ENCODE measurements at regions not wholly inside any gene's neighbourhood (a gene's known extent, or its start where the extent isn't known, plus 50 kb on each side); places are given as distances from the start of the nearest gene placed in this dataset.

DNA sequence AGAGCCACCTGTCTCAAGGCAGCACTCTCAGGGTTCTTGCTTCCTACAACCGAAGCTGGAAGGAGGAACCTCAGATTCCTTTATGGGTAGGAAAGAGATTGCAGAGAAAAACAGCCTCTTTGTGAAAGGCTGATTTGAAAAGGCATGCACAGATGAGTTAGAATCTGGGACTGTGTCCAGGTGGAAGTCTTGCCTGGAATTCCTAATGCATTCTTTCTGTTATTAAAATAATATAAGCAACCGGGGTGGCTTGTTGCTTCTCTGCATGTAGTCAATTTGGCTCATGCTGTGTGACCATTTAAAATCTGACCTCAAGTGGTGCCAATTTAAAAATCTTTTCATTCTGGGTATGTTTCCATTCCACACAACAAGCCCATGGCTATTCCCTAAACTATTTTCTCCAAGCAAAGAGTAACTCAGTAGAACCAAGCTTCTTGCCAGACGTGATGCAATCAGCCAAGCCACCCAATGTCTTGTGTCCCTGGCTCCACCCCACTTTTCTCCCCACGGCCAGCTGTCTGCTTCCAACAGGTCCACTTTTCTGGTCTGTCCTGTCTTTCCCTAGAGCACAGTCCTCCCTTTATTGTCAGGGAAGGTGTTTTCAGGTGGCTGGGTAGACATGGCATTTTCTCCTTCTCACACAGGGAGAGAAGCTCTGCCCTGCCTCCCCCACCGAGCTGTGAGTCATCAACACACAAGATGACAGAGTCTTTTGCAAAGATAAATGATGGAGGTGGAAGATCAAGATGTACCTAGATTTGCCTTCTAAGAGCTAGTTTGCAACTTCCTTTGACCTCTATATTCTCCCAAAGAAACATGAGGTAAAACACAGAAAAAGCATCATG lies 394.3 kb downstream of the FOXO1 start:
- no peak for DNase-seq

DNA sequence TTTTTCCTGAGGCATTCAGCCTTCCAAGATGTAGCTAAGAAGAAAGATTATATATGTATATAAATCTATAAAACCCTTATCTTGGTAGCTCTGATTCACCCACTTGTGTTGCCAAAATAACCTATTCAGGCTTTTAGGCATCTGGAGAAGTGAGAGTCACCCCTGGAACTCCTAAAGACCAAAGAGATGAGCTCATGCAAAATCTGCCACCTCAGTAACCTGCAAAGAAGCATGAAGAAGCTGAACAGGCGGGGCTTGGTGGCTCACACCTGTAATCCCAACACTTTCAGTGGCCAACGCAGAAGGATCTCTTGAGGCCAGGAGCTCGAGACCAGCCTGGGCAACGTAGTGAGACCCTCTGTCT lies 393.7 kb downstream of the FOXO1 start:
- no peak for DNase-seq

DNA sequence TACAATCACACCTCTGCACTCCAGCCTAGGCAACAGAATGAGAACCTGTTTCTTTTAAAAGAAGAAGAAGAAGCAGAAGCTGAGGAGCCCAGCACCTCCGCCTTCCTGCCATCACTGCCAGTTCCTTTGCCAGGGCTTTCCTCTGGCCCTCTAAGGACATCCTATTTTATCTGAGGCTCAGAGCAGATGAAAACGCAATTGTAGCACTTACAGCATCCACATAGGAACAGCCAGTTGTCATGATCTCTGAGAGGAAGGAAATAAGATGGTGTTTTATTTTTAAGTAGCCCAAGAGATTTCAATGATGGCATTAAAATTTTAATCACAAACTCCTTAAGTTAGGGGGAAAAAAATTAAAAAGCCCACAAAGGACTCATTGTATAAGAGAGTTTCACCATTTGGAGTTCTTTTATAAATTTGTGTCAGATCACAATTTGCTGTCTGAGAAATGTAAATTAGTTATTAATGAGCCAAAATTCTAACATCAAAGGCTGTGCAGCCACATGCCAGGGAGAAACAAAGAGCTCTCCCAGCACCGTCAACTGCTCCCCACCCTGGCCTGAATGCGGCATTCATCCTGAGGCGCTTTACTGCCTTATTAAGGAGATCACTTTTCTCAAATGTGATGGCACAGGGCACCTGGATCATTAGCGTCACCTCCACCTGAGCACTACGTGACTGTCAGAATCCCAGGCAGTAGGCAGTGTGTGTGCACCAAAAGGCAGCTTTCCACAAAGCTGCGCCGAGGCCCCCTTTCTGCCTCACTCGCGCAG lies 393.0 kb downstream of the FOXO1 start:
- DNase-seq: no peak

DNA sequence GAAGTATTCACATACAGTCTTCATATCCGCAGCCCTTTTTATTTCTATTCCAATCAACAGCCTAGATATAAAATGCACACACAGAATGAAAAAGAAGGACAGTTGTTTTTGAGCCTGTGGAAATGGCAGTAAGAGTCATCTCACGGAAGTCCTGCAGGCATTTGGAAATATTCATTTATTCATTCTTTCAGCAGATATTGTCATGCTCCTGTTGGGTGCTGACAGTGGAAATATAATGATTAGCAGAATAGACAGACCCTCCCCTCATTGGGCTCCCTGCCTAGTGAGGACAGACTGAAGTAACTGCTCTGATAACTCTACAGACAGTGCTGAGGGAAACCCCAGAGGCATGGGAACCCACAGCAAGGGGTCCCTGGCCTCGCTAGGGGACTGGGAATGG lies 392.3 kb downstream of the FOXO1 start:
- no peak for DNase-seq

DNA sequence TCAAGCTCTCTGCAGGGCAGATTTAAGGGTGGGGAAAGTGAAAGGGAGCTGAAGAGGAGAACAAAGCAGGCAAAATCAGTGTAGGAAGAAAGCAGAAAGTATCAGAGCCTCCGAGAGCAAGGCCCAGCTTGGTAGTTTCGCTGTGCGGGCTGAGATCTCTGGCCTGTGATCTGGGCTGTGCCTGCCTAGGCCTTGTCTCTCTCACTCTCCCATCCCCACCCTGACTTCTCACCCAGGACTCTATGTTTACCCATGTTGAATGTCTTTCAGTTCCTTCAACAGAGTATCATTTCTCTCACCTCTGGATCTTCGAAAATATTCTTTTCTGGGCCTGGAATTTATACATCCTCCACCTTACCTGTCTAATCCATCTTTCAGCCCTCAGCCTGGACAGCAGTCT lies 391.3 kb downstream of the FOXO1 start:
- no peak for DNase-seq

DNA sequence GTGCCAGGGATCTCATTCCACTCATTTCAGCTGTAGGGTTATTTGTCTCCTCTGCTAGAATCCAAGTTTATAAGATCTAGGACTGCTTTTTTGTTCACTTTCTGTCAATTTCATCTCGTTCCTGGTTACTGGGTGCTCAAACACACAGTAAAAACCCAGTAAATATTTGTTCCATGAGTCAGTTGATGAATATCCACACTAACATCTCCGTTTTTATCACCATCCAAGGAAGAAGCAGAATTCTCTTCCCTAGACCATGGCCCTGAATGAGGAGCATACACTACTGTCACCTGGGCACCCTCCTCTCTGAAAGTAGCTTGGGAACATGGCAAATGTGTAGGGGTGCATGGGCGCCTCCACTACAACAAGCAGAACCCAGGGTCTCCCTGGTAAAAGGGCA lies 390.8 kb downstream of the FOXO1 start:
- no peak for DNase-seq

DNA sequence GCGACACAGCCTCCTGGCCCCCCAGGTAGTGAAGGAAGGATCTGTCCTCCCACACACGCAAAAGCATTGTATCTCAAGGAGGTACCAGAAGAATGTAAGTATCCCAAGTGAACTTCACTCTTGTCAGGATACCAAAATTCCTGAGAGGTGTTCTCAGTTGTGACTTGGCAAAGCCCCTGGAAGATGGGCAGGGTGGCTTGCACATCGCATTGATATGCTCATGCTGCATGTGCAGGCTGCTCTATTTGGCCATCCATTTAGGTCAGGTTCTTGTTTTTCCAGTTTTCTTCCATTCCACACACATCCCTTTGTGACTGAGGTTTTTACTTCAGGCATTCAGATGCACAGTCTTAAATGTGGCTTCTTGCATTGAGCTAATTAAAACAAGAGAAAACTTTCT lies 382.8 kb downstream of the FOXO1 start:
- DNase-seq: no peak

DNA sequence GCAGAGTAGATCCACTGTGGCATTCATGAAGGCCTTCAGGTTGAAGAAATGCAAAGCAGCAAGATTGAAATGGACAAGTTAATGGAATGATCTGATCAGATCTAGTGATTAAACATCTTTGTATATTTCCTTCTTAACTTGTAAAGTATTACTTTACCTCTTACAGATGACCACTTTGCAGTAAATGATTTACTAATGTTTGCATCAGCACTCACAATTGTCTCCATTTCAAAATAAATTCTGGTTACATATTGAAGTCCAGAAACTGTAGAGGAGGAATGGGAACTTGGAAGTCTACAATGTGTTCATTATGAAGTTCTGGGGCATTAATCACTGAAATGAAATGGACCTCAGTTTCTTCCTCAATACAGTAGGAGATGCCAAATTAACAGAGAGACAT lies 380.8 kb downstream of the FOXO1 start:
- no peak for DNase-seq

DNA sequence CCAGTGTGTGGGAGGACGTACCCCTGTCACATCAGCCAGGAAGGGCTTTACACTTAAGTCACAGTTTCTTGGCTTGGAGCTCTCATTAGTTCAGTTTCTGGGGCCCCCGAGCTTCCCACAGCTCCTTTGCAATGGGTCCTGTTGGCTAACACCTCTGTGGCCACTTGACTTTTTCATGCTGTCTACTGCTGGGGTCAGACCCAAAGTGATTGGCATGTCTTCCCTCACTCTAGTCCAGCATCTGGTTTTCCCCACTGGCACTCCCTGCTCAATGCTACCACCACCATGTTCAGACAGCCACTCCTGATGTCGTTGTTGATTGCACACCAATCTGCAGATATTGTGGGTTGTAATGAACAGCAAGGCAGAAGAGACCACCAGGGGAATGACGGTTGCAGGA lies 379.0 kb downstream of the FOXO1 start:
- no peak for DNase-seq

DNA sequence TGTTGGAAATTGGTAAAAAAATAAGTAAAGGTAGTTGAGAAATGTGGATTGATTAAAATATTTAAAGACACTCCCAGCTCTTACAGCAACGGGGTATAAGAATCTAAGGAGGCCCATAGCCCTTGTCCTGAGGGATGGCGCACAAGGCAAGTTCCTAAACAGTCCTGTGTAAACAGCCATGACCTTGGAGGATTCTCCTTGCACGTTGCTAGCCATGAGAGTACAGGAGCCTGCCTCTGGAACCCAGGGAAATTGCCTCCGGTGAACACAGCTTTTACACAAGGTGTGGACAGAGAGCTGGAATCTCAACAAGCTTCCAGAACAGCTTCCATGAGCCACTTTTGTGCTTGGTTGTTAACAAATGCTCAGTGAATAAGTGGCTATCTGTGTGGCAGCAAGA lies 378.2 kb downstream of the FOXO1 start:
- DNase-seq: no peak

DNA sequence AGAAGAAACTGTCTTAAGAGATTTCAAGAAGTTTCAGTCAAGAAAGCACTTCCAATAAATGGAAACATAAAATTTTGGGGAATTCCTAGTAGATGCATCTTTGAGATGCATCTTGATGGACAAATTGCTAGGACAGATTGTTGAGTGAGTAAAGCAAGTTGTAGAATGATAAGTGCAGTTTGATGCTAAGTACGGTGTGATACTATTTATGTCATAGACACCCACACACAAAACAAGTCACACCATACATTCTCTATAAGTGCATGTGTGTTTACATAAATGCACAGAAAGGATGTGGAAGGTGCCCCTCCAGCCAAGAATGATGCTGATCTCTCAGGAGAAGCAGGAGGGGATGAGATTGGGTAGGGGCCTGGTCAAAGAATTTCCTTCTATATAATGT lies 375.7 kb downstream of the FOXO1 start:
- no peak for DNase-seq

DNA sequence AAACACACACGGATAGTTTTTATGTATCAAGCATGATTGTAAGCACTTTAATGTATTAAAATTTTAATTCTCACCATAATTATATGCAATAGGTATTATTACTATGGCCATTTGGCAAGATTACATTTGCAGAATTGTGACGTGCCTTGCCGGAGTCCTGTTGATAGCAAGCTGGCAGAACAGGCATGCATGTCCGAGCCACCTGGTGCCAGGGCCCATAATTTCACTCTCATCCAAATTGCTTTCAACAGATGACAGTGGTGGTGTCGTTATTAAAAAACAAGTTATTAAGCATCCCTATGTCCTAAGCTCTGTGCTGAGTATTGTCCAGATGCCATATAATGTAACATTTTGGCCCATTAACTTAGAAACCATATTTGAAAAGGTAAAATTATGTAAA lies 374.3 kb downstream of the FOXO1 start:
- DNase-seq: no peak

DNA sequence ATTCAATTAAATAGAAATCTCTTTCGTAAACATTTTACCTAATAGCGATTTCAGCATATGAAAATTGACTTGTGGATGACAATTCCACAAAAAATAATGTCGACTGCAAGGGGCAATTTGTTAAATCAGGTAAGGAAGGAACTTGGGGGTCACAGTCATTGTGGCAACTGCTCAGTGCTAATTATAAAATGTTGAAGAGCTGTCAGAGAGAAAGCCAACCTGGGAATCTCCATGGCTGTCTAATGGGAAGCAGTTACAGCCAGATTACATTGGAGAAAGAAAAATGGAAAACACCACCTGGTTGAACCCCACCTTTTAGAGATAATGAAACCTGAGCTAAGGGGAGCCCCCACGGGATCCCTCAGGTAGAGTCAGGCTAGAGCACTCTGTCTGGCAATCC lies 373.9 kb downstream of the FOXO1 start:
- DNase-seq: no peak

DNA sequence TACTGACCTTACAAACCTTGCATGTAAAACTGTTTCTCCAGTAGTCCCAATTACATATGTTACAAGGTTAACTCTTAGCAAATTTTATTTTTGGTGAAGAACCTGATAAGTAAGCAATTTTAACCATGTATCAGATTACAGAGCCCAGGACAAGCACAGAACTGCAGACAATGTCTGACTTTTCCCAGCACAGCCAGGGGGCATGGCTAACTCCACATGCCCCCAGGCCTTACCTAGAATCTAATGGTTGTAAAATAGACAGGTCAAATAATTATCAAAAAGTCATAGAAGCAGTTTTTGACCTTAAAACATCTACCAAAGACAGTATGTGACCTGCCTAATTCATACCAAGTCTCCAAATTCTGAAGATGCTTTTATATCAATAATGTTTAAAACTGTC lies 364.1 kb downstream of the FOXO1 start:
- DNase-seq: no peak

DNA sequence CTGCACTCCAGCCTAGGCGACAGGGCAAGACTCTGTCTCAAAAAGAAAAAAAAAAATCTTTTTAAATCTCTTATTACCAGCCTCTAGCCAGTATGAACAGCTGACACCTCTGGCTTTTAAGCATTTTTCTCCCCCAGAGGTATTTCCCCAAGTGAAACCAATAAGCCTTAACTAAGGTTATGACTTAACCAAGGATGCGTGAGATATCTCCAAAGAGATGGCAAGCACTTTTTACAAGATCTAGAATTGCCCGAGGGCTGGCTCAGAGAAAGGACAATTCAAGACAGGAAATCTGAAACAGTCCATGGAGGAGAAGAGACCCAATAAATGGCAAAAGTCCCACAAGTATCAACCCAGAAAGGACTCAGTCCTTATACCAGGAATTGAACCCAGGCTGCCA lies 362.1 kb downstream of the FOXO1 start:
- DNase-seq: no peak

DNA sequence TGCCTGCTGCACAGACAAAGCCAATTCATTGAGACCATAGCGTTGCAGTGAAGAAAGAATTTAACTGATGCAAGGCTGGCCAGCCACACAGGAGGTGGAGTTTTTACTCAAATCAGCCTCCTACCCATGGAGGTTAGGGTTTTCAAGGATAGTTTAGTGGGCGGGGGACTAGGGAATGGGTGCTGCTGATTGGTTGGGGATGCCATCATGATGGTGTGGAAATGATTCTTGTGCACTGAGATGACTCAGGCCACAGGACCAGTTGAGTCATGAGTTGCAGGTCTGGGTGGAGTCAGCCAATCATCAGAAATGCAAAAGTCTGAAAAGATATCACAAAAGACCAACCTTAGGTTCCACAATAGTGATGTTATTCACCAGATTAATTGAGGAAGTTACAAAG lies 359.6 kb downstream of the FOXO1 start:
- DNase-seq: no peak

DNA sequence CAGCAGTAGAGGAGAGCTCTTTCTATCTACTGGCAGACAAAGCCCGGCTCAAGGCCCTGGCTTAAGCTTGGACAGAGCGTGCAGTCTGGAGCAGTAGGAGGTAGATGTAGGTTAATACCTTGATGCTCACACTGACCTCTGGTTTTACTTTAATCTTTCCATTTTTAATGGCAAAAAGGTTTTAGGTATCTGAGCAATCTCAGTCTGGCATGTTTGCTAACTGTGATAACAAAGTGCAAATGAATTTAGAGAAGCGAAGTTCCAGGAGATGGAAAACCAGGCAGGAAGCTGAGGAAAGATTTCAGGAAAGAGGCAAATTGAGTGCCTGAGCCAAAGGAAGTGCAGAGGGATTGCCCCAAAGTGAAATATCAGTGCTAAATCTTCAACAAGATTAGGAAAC lies 356.6 kb downstream of the FOXO1 start:
- DNase-seq: no peak

DNA sequence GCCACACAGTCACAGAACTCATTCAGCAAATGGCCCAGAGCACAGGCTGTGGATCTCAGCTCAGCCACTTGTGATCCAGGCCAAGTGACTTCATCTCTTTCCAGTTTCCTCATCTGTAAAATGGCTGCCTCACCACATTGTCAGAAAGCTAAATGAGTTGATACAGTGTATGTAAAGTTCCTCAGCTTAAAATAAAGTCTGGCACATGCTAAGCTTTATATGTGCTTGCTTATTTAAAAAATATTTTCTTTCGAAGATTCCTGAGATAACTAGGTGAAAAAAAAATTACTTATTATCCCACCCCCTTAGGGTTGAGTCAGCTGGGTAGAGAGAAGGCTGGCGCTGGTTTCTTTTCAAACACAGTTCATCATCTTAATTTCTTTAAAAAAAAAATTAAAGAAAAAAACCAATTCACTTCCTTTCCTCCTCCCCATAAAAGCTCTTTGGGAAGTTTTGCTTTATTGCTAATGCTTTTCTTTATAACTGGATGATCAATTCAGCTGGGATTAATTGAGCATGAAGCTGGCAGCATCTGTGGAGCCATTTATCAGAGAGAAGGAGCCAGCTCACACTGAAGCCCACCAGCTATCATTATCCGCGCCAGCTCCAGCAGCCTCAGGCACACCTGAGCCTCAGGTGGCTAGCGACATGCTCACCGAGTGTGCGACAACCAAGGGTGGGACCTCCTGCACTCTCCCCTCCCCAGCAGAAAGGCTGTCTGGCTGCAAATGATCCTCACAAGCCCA lies 354.9 kb downstream of the FOXO1 start:
- DNase-seq: no peak

DNA sequence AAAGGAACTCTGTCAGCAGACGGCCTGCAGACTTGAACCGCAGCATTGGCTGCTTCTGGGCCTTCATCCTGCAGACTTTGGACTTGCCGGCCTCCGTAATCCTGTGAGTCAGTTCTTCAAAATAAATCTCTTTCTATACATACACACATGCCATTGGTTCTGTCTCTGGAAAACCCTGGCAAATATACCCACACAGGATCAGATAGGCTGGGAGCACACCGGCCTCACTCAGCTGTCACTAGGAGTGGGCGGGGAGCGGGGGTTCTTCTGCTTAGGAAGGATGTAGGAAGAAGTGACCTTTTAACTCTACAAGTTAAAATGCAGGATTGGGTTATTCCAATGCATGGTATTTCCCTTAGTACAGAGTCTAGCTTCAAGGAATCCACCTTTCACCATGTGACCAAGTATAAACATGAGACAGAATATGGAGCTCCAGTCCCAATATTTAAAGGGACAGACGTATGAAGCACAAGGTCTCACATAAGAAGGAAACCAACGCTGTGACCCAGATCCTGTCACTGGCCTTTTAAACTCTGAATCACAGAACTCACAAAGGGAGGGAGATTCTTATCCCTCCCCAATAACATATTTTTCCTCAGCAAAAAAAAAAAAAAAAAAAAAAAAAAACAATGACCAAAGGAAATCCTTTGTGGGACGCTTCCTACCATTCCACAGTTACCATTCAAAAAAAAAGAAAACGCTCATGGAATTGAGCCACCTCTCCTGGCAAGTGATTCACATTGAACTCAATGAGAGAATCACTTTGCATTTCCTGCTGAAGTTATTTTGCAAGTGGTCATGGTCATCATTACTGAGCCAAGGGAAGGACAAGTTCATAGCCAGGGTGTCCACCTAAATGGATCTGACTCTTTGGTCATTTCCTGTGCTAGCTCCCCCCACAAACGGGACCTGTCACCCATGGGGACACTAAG lies 352.9 kb downstream of the FOXO1 start:
- no peak for DNase-seq

DNA sequence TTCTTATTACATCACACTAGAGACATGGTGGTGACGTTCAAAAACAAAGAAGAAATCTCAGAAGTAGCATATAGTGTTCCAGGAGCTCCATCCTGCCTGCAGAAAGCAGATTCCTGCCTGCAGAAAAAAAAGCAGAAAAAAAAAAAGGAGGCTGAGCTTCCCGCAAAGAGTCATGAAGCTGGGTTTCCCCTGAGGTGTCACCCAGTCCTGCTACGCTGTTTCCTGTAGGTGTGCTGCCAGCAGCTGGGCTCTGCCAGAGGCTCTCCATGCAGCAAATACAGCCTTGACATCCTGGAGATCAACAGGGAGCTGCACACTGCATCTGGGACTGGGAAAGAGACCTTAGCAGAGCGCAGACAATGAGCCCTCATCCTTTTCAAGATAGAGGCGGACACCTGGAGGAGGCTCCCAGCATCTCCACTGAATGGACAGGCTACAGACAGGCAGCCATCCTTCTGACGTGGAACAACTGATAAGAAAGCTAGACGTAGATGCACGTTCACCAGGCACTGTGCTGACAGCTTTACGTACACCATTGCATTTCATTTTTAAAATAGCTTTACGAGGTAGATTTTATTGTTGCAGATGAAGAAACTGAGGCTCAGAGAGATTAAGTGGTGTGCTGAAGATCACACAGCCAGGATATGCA lies 350.9 kb downstream of the FOXO1 start:
- peak; percentile 10 for DNase-seq

DNA sequence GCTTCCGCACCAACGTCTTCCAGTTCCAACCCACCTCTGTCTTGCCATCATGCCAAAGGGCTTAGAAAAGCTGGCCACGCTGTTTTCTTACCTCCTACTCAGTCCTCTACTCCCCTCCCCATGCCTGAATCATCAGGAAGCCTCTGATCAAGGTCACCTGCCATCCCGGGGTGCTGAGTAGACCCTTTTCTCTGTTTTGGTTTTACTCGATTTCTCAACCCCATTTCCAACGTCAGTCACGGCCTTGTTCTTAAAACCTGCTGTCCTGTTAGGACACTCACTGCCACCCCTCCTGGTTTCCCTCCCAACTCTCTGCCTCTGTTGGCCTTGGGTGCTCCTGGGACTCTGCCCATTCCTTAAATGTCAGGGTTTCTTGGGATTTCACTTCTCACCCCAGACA lies 350.1 kb downstream of the FOXO1 start:
- no peak for DNase-seq

DNA sequence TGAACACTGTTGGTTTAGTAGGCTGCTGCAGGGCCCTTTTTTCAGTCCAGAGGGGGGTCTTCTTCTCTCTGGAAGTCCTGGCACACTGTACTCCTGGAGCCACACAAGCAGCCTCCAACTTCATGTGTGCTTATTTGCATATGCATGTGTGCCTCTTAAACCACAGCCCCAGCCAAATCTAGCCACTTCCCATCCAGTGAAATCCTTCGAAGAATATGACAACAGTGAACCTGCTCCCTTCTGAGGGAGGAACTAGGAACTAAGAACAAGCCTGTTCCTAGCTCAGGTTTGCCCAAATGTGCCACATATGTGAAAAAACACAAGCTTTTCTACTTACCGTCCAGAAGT lies 348.5 kb downstream of the FOXO1 start:
- no peak for DNase-seq
